ENCODE measurements at regions not wholly inside any gene's neighbourhood (a gene's known extent, or its start where the extent isn't known, plus 50 kb on each side); places are given as distances from the start of the nearest gene placed in this dataset.

- Mint-ChIP-seq H3K9me3 (peaks cover 0 to 16% (median 3%) of the 10 kb centered on the region in 9 donors), H3K36me3 (peaks cover 0 to 9% (median 2%) of the 10 kb centered on the region in 3 donors), H3K27me3 (no peaks in the 10 kb centered on the region)
These were observed 98.2 kb upstream of the FAM9B start for GRCh38 chrX:9132036-9132638.

DNA sequence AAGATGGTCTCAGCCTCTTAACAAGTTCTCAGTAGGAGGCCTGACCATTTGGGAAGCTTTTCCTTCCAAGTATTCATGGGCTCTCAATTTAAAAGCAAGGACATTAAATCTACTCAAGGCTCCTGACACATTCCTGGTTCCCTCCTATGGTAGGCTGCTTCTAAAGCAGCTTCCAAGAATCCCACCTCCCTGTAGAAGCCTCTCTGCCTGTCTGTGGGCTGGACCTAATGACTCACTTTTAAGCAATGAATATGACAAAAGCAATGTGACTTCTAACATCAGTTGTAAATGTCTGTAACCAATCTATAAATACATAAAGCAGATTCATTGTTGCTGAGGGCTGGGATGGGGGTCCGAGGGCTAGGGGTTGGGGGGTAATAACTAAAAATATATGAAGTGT lies 99.5 kb upstream of the FAM9B start:
- peaks cover 0 to 16% (median 3%) of the 10 kb centered on the region in 9 donors for H3K9me3 Mint-ChIP-seq
- H3K27me3 Mint-ChIP-seq, result no peaks in the 10 kb centered on the region
- no peak for DNase-seq
- POLR2A ChIA-PET, result no interaction called here
- no peaks in the 10 kb centered on the region for H3K4me1 Mint-ChIP-seq
- H3K4me3 Mint-ChIP-seq, result no peak overlapping the region
- peaks cover 0 to 9% (median 0%) of the 10 kb centered on the region in 3 donors for H3K36me3 Mint-ChIP-seq
- no peak overlapping the region for H3K27ac Mint-ChIP-seq
- no peak for ATAC-seq

More at GRCh38 chrX:9132036-9132638, 98.2 kb upstream of the FAM9B start:
- DNase-seq (no peak), ATAC-seq (no peak)
- POLR2A ChIA-PET, result no interaction called here
- Mint-ChIP-seq H3K4me3 (no peak overlapping the region), H3K4me1 (no peaks in the 10 kb centered on the region), H3K27ac (no peak overlapping the region)

- H3K36me3 Mint-ChIP-seq, result peaks cover 0 to 9% (median 0%) of the 10 kb centered on the region in 3 donors
- DNase-seq (no peak), ATAC-seq (no peak)
- POLR2A ChIA-PET, result no interaction called here
- no peaks in the 10 kb centered on the region for H3K27me3 Mint-ChIP-seq
- no peak overlapping the region for H3K4me3 Mint-ChIP-seq
- H3K9me3 Mint-ChIP-seq, result peaks cover 0 to 16% (median 3%) of the 10 kb centered on the region in 9 donors
- H3K27ac Mint-ChIP-seq, result no peak overlapping the region
- no peaks in the 10 kb centered on the region for H3K4me1 Mint-ChIP-seq
These were observed 100.4 kb upstream of the FAM9B start for GRCh38 chrX:9134366-9134765.

DNA sequence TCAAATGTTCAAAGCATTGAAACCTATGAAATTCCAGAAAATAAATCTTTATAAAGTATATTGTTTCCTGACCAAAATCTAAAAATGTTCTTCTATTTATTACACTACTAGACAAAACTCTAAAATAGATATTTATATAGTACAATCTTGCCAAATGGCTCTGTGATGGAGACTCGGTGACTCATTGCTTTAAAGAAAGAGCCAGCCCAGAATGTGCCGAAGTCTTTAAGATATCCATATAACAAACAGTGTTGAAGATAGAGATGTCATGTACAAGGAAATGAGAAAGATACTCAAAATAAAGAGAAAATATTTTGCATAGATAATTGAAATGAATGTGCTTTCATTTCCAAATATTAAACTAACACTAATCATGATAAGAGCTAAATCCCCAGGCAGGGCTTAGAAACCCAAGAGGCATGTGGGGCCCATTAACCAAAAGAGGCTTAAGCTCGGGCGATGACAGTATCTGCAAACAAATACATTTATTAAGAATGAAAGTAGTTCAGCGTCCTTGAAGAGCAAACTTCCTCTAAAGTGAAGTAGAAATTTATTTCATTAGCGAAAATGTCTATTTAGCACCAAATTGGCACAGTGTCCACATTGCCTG lies 102.1 kb upstream of the FAM9B start:
- peaks cover 0 to 16% (median 3%) of the 10 kb centered on the region in 9 donors for H3K9me3 Mint-ChIP-seq
- ATAC-seq (no peak), DNase-seq (no peak)
- H3K4me3 Mint-ChIP-seq, result no peak overlapping the region
- POLR2A ChIA-PET, result no interaction called here
- no peaks in the 10 kb centered on the region for H3K4me1 Mint-ChIP-seq
- no peaks in the 10 kb centered on the region for H3K27me3 Mint-ChIP-seq
- no peak overlapping the region for H3K27ac Mint-ChIP-seq
- H3K36me3 Mint-ChIP-seq, result peaks cover 0 to 9% (median 0%) of the 10 kb centered on the region in 3 donors

DNA sequence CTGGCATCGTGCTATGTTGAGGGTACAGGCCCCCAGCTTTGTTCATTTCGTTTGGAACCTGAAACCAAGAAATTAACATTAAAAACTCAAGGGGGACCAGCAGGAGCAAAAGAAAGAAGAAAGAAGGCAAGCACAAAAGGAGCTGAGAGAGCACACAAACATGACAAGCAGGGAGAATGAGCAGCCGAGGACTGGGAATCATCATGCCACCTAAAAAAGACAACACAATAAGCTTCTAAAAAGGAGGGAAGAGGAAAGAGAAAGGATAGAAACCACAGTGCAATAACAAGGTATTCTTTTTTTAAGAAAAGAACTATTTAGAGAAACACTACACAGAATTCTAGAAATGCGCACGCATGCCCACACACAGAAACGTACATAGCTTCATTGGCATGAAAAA lies 103.2 kb upstream of the FAM9B start:
- H3K4me3 Mint-ChIP-seq, result no peak overlapping the region
- H3K9me3 Mint-ChIP-seq, result peaks cover 0 to 14% (median 3%) of the 10 kb centered on the region in 9 donors
- ATAC-seq (no peak), DNase-seq (no peak)
- no peak overlapping the region for H3K27ac Mint-ChIP-seq
- H3K4me1 Mint-ChIP-seq, result no peaks in the 10 kb centered on the region
- H3K27me3 Mint-ChIP-seq, result no peaks in the 10 kb centered on the region
- POLR2A ChIA-PET, result no interaction called here
- H3K36me3 Mint-ChIP-seq, result peaks cover 0 to 6% (median 0%) of the 10 kb centered on the region in 3 donors

DNA sequence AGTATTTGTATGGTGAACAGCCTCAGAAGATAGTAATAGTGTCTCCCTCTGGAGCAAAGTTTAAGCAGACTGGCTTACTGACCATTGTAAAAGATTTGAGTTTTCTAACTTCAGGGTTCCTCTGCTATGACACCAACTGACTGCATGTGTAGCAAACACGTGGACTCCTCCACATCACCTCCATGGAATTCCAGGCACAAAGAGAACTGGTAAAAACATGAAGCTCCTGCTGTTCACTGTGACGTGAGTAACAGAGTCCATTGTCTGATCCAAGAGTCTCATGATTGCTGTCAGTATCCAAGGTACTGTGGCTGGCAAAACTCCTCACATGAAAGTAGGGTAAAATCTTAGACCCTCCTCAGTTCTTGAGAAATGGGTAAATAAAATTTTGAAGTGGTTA lies 107.6 kb upstream of the FAM9B start:
- DNase-seq (no peak), ATAC-seq (no peak)
- H3K36me3 Mint-ChIP-seq, result no peaks in the 10 kb centered on the region
- H3K4me3 Mint-ChIP-seq, result no peak overlapping the region
- no peak overlapping the region for H3K27ac Mint-ChIP-seq
- H3K9me3 Mint-ChIP-seq, result peaks cover 0 to 2% (median 0%) of the 10 kb centered on the region in 9 donors
- H3K27me3 Mint-ChIP-seq, result no peaks in the 10 kb centered on the region
- POLR2A ChIA-PET, result no interaction called here
- peaks cover 0 to 2% (median 0%) of the 10 kb centered on the region in 4 donors for H3K4me1 Mint-ChIP-seq

- Mint-ChIP-seq H3K4me3 (no peak overlapping the region), H3K4me1 (peaks cover 0 to 2% (median 0%) of the 10 kb centered on the region in 4 donors), H3K27me3 (no peaks in the 10 kb centered on the region), H3K9me3 (no peaks in the 10 kb centered on the region), H3K36me3 (no peaks in the 10 kb centered on the region), H3K27ac (no peak overlapping the region)
- no peak for ATAC-seq
- no peak for DNase-seq
- POLR2A ChIA-PET, result no interaction called here
These were observed 110.8 kb upstream of the FAM9B start for GRCh38 chrX:9144701-9145241.

GRCh38 chrX:9146657-9147056 lies 112.7 kb upstream of the FAM9B start:
- ATAC-seq (no peak), DNase-seq (no peak)
- Mint-ChIP-seq H3K27ac (no peak overlapping the region), H3K4me1 (peaks cover 0 to 2% (median under 1%) of the 10 kb centered on the region in 4 donors), H3K36me3 (peaks cover 0 to 2% (median 0%) of the 10 kb centered on the region in 3 donors), H3K4me3 (no peak overlapping the region), H3K9me3 (peaks cover 0 to 2% (median 0%) of the 10 kb centered on the region in 9 donors), H3K27me3 (no peaks in the 10 kb centered on the region)
- POLR2A ChIA-PET, result no interaction called here

DNA sequence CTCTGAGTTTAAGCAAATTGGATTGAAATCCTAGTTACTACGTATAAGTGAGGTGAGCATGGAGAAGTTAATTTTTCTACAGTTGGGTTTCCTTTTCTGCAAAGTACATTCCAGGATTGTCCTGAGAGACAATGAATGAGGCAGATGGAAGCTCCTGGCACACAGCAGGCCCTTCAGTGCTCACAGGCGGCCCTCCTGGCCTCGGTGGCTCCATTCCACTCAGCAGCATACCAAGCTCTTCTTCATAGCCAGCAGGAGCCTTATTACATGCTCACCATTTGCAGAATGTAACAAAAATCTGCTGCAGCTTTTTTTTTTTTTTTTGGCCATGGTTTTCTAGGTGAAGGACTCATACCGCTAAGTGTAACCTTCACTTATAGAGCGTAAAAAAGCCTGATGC lies 113.2 kb upstream of the FAM9B start:
- H3K27ac Mint-ChIP-seq, result no peak overlapping the region
- no peaks in the 10 kb centered on the region for H3K27me3 Mint-ChIP-seq
- ATAC-seq (no peak), DNase-seq (no peak)
- H3K4me1 Mint-ChIP-seq, result peaks cover 0 to 4% (median under 1%) of the 10 kb centered on the region in 4 donors
- H3K36me3 Mint-ChIP-seq, result peaks cover 0 to 5% (median 2%) of the 10 kb centered on the region in 3 donors
- POLR2A ChIA-PET, result no interaction called here
- no peak overlapping the region for H3K4me3 Mint-ChIP-seq
- peaks cover 0 to 6% (median 0%) of the 10 kb centered on the region in 9 donors for H3K9me3 Mint-ChIP-seq

DNA sequence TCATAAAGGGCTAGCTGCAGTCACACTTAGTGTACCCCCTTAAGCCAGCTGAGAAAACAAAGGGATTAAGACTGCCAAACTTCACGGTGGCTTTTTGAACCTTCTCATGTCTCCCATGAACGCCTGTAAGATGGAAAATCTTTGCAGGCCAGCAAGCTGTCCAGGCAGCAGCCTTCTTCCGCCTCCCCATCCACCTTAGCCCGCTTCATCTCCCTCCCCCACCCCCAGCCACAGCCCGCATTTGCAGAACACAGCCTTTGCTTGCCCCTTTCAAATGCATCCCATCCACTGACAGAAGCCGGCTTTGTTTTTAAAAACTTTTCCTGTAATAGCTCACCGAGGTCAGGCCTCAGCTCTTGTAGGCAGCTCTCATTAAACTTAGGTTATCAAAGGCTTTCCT lies 113.8 kb upstream of the FAM9B start:
- peaks cover 0 to 6% (median under 1%) of the 10 kb centered on the region in 4 donors for H3K4me1 Mint-ChIP-seq
- peaks cover 0 to 5% (median 2%) of the 10 kb centered on the region in 3 donors for H3K36me3 Mint-ChIP-seq
- H3K4me3 Mint-ChIP-seq, result no peak overlapping the region
- peaks cover 0 to 9% (median 0%) of the 10 kb centered on the region in 9 donors for H3K9me3 Mint-ChIP-seq
- DNase-seq, result no peak
- no peaks in the 10 kb centered on the region for H3K27me3 Mint-ChIP-seq
- ATAC-seq, result no peak
- POLR2A ChIA-PET, result no interaction called here
- no peak overlapping the region for H3K27ac Mint-ChIP-seq

DNA sequence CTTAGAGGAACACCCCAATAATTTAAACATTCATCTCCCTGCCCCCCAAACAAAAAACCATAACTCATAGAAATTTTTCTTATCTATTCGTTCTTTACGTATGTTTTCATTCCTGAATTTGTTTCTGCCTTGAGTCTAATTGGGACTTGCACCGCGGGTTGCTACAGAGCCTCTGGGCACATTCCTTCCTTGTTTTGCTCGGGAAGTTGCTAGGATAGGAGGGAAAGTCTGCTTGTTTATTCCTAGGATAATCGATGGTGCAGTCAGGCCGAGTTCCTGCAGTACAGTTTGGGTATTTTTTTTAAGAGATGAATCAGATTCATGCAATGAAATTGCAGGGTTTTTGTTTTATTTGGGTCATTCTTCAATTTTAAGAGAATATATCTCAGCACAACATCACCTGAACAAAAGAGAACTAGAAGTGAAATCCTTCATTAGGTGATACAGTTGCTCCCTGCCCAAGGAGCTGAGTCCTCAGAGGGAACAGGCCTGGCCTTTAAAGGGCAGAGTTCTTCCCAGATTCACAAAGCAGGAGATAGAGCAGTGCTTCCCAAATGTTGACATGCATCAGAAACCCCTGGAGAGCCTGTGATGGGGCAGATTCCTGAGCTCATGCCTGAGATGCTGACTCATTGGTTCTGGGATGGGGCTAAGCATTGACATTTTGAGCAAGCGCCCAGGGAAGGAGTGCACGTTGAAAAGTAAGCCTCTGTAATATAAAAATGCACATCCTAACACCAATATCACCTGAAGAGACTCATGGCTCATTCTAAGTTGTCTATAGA lies 114.9 kb upstream of the FAM9B start:
- DNase-seq, result no peak
- H3K27ac Mint-ChIP-seq, result no peak overlapping the region
- peaks cover 0 to 9% (median 0%) of the 10 kb centered on the region in 9 donors for H3K9me3 Mint-ChIP-seq
- POLR2A ChIA-PET, result no interaction called here
- ATAC-seq, result no peak
- H3K27me3 Mint-ChIP-seq, result no peaks in the 10 kb centered on the region
- H3K4me3 Mint-ChIP-seq, result no peak overlapping the region
- H3K4me1 Mint-ChIP-seq, result peaks cover 0 to 13% (median 2%) of the 10 kb centered on the region in 4 donors
- H3K36me3 Mint-ChIP-seq, result peaks cover 0 to 5% (median 2%) of the 10 kb centered on the region in 3 donors

GRCh38 chrX:9149501-9150245 lies 115.7 kb upstream of the FAM9B start:
- Mint-ChIP-seq H3K4me1 (peaks cover 0 to 13% (median 2%) of the 10 kb centered on the region in 4 donors), H3K4me3 (no peak overlapping the region), H3K9me3 (peaks cover 0 to 9% (median 0%) of the 10 kb centered on the region in 9 donors), H3K27ac (no peak overlapping the region), H3K27me3 (no peaks in the 10 kb centered on the region), H3K36me3 (peaks cover 0 to 5% (median 2%) of the 10 kb centered on the region in 3 donors)
- POLR2A ChIA-PET, result no interaction called here
- DNase-seq (no peak), ATAC-seq (no peak)
